GM18499 (cell line): ENCODE measurements at regions not wholly inside any gene's neighbourhood (a gene's known extent, or its start where the extent isn't known, plus 50 kb on each side); places are given as distances from the start of the nearest gene placed in this dataset.

Experiments
- ATAC-seq: cut with Tn5 transposase; IDR thresholded peaks from one replicate; pipeline ENCODE4 v1.9.1; 2021; ENCODE audit warnings: moderate number of reproducible peaks; ENCODE audit not compliant: insufficient read depth, unreplicated experiment

DNA sequence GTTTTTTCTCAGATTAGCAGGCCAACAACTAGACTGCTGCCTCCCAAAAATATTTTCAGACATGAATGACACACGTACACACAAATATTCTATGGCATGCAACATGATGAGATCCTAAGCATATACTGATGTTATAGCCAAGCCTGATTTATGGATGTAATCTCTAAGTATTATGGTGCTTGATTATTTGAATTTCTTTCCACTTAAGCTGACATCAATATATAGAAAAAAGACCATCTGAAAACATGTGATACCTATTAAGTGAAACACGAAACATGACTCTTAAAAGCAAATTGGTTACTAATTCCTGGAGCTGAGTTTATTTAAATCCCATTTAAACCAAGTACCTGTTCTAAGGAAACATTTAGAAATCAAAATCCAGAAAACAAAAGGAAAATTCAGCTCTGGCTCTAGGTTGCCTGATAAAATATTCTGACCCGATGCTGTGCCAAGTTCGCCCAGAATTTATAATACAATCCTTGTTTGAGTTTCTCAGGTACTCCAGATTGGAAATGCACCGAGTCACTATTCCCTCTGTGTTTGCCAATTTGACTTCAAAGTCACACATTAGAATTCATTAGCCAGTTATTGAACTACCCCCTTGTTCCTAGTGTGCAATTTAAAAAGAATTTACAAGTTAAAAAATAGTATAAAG, 548.6 kb downstream of the CSNK1G3 start:
- no peak for ATAC-seq

DNA sequence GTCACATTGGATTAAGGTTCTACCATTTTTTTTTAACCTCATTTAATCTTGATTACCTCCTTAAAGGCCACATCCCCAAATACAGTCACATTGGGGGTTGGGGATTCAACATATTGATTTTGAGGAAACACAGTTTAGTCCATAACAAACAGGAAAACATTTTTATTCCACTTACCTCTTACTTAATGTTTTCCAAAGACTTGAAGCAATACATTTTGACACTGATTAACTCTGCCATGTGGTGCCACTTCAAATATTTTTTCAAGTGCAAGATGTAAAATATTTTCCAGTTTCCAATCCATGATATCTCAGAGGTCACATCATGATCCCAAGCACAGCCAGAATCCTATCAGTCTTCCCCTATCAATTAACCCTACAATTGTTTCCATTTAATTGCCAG, 548.0 kb downstream of the CSNK1G3 start:
- ATAC-seq, result no peak

GRCh38 chr5:124059200-124059599, 547.2 kb downstream of the CSNK1G3 start:
- no peak for ATAC-seq

DNA sequence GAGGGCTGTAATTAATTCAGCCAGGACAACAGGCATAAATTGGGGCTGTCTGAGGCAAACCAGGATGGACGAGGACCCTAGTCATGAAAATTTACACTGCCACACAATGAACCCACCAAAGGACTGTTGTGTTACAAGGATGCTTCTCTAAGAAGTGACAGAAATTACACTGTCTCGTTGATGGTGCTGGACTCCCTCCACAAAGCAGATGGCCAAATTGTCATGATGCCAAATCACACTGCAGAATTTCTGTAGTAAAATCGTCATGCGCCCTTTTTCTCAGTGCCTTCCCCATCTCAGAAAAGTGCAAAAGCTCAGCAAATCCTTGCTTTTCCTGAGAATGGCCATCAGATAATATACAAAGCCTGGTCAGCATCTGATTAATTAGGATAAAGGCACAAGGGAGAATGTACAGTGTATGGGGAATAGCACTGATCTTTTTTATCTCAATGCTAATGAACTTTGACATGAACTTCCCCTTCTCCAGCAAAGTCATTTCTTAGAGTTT, 545.8 kb downstream of the CSNK1G3 start:
- no peak for ATAC-seq

DNA sequence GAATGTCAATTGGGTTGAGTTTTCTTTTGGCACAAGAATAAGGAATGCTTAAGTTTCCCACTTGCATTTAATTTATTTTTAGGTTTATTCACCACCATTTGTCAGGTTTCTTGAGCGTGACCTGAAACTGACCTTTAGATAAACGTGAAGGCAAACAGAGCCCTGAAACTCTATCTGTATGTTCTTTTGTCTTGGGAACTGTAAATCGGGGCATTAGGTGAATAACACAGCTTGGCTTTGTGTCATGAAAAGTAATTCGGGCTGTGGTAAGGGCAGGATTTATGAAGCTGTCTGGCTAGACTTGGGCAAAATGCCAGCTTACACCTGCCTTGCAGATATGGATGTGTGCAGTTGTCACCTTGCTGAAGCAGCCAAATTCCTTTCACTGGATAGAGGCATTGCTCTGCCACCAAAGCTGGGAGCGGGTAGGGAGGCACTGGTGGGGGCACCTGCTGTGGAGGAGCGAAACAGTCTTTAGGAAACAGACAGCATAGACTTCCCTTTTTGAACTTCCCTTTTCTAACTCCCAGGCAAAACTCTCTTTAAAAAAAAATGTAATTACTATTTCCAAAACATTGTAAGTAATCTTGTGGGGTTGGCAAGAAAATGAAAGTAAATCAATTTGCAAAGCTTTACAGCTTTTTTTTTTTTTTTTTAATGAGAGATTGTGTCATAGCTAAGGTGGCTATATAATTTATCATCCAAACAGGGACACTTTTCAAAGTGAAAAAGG, 545.2 kb downstream of the CSNK1G3 start:
- peak; percentile 29 for ATAC-seq

DNA sequence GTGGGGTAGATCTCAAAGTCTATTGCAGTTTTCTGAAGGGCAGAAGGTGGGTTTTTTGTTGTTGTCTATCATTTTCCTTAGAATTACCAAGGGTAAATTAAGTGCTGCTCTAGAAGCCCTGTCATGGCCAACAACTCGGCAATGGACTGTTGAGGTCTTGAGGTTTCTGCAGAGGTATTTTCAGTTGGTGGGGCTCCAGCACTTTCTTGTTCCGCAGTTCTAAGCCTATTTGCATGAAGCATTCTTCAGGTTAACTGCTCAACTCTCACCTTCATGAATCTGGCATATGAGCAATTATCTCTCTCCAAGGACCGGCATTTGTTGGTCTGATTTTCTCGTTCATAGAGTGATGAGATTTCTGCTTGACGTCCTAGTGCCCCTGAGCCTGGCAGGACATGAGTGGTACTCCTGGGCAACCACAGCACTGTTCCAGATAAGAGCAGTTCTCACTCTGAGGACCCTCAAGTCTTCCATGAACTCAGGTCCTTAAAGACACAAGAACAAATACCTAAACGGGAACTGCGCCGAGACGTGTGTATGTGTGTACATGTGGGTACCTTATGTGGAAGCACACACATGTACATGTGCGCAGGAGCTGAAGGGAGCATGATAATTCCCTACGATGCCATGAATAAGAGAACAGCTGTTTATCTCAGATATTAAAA, 544.5 kb downstream of the CSNK1G3 start:
- ATAC-seq, result peak; percentile 59

DNA sequence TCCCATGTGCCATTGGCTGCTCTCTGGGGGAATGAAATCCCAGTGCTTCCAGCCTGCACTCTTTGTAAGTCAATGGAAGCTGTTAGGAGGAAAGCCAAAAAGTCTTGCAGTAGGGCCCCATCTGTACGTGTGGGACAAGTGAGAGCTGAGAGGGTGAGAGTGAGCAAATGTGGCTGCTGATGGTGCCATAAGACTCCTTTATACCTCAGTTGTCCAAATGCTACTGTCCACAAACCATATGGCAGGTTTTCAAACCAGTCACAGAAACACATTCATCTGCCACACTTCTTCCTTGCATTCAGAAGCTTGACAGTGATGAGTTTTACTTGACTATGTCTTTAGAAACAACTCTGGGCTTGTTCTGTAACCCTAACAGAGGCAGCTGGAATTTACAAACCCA, 543.8 kb downstream of the CSNK1G3 start:
- no peak for ATAC-seq

DNA sequence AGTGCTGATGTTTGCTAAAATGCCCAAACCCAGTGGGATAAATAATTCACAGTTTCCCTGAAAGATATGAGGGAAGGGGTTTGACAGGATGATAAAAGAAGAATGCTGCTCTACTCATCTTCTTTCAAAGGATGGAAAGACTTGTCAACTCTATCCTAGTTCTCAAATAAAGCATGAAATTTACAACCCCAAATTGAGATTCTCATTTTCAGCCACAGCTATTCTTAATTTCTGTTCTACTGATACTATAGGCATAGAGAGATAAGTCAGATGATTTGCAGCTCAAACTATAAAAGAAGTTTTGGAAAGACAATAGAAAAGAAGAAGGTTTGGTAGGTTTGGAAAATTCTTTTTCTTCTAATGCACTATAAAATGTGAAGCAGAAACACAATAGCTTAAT, 542.6 kb downstream of the CSNK1G3 start:
- no peak for ATAC-seq

DNA sequence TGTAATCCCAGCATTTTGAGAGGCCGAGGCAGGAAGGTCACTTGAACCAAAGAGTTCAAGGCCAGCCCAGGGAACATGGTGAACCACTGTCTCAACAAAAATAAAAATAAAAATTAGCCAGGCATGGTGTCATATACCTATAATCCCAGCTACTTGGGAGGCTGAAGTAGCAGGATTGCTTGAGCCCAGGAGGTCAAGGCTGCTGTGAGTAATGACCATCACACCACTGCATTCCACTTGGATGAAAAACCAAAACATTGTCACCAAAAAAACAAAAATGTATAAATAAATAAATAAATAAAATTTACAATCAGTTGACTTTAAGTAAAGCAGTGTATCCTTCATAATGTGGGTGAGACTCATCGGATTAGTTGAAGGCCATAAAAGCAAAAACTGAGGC, 541.4 kb downstream of the CSNK1G3 start:
- no peak for ATAC-seq

DNA sequence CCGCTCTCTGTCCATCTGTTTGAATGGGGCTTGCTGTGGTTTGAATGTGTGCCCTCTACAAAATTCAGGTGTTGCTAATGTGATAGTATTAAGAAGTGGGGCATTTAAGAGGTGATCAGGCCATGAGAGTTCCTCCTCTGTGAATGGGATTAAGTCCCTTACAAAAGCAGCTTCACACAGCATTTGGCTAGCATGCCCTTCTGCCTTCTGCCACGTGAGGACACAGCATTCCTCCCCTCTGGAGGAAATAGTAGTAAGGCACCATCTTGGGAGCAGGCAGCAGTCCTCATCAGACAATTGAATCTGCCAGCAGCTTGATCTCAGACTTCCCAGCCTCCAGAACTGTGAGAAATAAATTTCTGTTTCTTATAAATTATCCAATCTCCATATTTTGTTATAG, 540.2 kb downstream of the CSNK1G3 start:
- no peak for ATAC-seq

- ATAC-seq, result no peak
Measured at GRCh38 chr5:124050120-124050770, 538.3 kb downstream of the CSNK1G3 start.

- ATAC-seq, result no peak
Measured at GRCh38 chr5:124045412-124045811, 533.4 kb downstream of the CSNK1G3 start.

GRCh38 chr5:124044613-124045012, 532.6 kb downstream of the CSNK1G3 start:
- no peak for ATAC-seq

- ATAC-seq, result no peak
Measured at GRCh38 chr5:124043456-124043855, 531.5 kb downstream of the CSNK1G3 start.

GRCh38 chr5:124040799-124041198, 528.8 kb downstream of the CSNK1G3 start:
- ATAC-seq, result no peak

DNA sequence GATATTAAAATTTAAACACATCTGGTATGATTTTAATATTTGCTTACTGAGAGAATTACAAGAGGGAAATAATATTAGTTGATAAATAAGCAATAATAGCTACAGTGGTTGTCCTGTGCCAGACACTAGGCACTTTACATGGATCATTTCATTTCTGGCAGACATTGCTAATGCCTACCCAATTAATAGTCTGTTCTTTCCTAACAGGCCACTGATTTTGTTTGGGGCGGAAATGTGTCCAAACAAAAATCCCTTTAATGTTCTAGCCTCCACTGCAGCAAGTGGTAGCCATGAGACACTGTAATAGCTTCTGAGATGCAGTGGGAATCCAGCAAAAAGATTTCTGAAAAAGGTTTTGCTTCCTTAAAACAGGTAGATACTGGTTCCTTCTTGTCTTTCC, 527.4 kb downstream of the CSNK1G3 start:
- ATAC-seq, result no peak

DNA sequence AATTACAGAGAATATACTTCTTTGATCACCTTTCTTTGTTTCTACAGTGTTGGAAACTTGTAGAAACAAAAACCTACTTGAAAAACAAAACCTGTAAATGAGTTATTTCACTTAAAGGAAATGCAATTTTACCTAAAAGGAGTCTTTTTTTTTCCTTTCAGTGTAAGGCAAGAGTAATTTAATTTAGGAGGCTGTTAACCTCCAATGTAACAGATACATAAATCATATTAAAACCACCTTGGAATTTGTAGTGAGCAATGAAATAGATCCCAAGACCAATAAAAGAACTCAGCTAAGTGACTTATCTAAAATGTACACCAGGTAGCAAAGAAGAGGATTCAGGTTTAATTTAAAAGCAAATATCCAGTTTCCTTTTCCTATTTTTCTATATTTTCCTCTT, 524.8 kb downstream of the CSNK1G3 start:
- ATAC-seq, result no peak

- ATAC-seq, result peak; percentile 98
Measured at GRCh38 chr5:124034963-124035362, 523.0 kb downstream of the CSNK1G3 start.

DNA sequence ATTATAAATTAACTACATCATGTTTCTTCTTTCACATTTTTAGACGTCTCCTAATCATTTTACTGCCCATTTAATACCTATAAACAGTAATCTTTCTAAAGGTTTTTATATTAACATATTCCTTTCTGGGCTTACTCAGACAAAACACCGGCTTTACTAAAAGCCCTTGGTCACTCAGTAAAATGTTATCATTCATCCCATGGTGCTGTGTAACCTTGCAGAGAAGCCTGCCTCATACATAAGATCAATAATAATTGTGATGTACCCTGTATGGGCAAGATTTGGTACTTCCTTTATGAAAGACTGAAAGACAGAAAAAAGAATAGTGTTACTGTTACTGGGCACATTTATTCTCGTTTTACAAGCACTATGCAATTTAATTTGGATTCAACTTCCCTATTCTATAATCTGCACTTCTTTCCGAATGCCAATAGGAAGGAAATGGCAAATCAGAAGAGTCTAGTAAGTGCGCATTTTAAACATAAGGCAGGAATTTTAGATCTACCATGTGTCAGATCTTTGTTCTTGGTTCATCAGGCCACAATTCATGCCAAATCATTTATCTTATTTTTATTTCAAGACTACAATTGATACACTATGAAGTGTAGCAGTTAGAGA, 522.2 kb downstream of the CSNK1G3 start:
- no peak for ATAC-seq

- ATAC-seq, result no peak
Measured at GRCh38 chr5:124030043-124030491, 518.1 kb downstream of the CSNK1G3 start.
